ENCODE measurements at regions not wholly inside any gene's neighbourhood (a gene's known extent, or its start where the extent isn't known, plus 50 kb on each side); places are given as distances from the start of the nearest gene placed in this dataset.

- no peak for DNase-seq
- Histone ChIP-seq H3K4me3 (no peak overlapping the region), H3K27ac (no peak overlapping the region), H3K9me3 (peaks cover 0 to 9% (median 7%) of the 10 kb centered on the region in 3 donors), H3K4me1 (no peaks in the 10 kb centered on the region), H3K27me3 (peaks cover 0 to 2% (median 0%) of the 10 kb centered on the region in 4 donors), H3K36me3 (no peaks in the 10 kb centered on the region)
- 80 to 84% methylated on average over 1 of the region's 1 CpG for WGBS, 2 donors
- TF ChIP-seq POLR2A (IDR thresholded peaks at IDR 0.05) (no peak), CTCF (IDR thresholded peaks at IDR 0.05) (no peak)
- intact Hi-C loops (cut with DNase I), result no loop called here
Measured at GRCh38 chr12:68387338-68387737, 55.2 kb upstream of the MDM1 start.

GRCh38 chr12:68389305-68389704 is 57.1 kb upstream of the MDM1 start:
- 80 to 81% methylated on average over 1 of the region's 1 CpG for WGBS, 2 donors
- intact Hi-C loops (cut with DNase I), result no loop called here
- no peak for DNase-seq
- Histone ChIP-seq H3K27me3 (peaks cover 0 to 2% (median 0%) of the 10 kb centered on the region in 4 donors), H3K9me3 (peaks cover 0 to 9% (median 7%) of the 10 kb centered on the region in 3 donors), H3K4me1 (no peaks in the 10 kb centered on the region), H3K36me3 (no peaks in the 10 kb centered on the region), H3K27ac (no peak overlapping the region), H3K4me3 (no peak overlapping the region)
- TF ChIP-seq POLR2A (IDR thresholded peaks at IDR 0.05) (no peak), CTCF (IDR thresholded peaks at IDR 0.05) (no peak)

GRCh38 chr12:68391937-68392336 is 59.8 kb upstream of the MDM1 start:
- no peak overlapping the region for H3K4me3 ChIP-seq
- no peak overlapping the region for H3K27ac ChIP-seq
- H3K4me1 ChIP-seq, result no peaks in the 10 kb centered on the region
- intact Hi-C loops (cut with DNase I), result no loop called here
- TF ChIP-seq CTCF (IDR thresholded peaks at IDR 0.05) (no peak), POLR2A (IDR thresholded peaks at IDR 0.05) (no peak)
- no peak for DNase-seq
- H3K9me3 ChIP-seq, result peaks cover 0 to 9% (median 7%) of the 10 kb centered on the region in 3 donors
- 87 to 90% methylated on average over 3 of the region's 3 CpGs for WGBS, 2 donors
- no peaks in the 10 kb centered on the region for H3K36me3 ChIP-seq
- no peaks in the 10 kb centered on the region for H3K27me3 ChIP-seq

GRCh38 chr12:68392376-68392775 is 60.2 kb upstream of the MDM1 start:
- H3K27me3 ChIP-seq, result no peaks in the 10 kb centered on the region
- TF ChIP-seq POLR2A (IDR thresholded peaks at IDR 0.05), result no peak
- TF ChIP-seq CTCF (IDR thresholded peaks at IDR 0.05), result no peak
- intact Hi-C loops (cut with DNase I), result no loop called here
- H3K9me3 ChIP-seq, result peaks cover 0 to 9% (median 7%) of the 10 kb centered on the region in 3 donors
- H3K4me1 ChIP-seq, result no peaks in the 10 kb centered on the region
- H3K4me3 ChIP-seq, result no peak overlapping the region
- no peak for DNase-seq
- H3K36me3 ChIP-seq, result no peaks in the 10 kb centered on the region
- no peak overlapping the region for H3K27ac ChIP-seq

- no peak overlapping the region for H3K4me3 ChIP-seq
- no peaks in the 10 kb centered on the region for H3K27me3 ChIP-seq
- no peak overlapping the region for H3K27ac ChIP-seq
- no peak for TF ChIP-seq POLR2A (IDR thresholded peaks at IDR 0.05)
- TF ChIP-seq CTCF (IDR thresholded peaks at IDR 0.05), result no peak
- DNase-seq, result no peak
- intact Hi-C loops (cut with DNase I), result no loop called here
- H3K4me1 ChIP-seq, result no peaks in the 10 kb centered on the region
- H3K9me3 ChIP-seq, result peaks cover 0 to 9% (median 7%) of the 10 kb centered on the region in 3 donors
- no peaks in the 10 kb centered on the region for H3K36me3 ChIP-seq
- WGBS, 2 donors, result 54 to 66% methylated on average over 4 of the region's 4 CpGs
Measured at GRCh38 chr12:68393417-68393816, 61.3 kb upstream of the MDM1 start.
